ENCODE measurements at regions not wholly inside any gene's neighbourhood (a gene's known extent, or its start where the extent isn't known, plus 50 kb on each side); places are given as distances from the start of the nearest gene placed in this dataset.

GRCh38 chr3:43201581-43201980, 84.8 kb upstream of the SNRK start:
- TF ChIP-seq POLR2A (IDR thresholded peaks at IDR 0.05; ENCODE audit: low read depth, low read length) = no peak
- no peak for TF ChIP-seq POLR2AphosphoS5 (IDR thresholded peaks at IDR 0.05; ENCODE audit: low read depth, low read length)
